SK-N-SH (cell line): ENCODE measurements at regions not wholly inside any gene's neighbourhood (a gene's known extent, or its start where the extent isn't known, plus 50 kb on each side); places are given as distances from the start of the nearest gene placed in this dataset.

Experiments
- CTCF ChIA-PET: fragments of 300-600, 350-600 bp; formaldehyde crosslinking; extraction: SDS; loops from one replicate; lab custom pipeline; 2021; lab: Yijun Ruan, JAX
- POLR2A ChIA-PET: fragments of 350-600 bp; sonication (Branson Sonifier 250); formaldehyde crosslinking; extraction: SDS; loops from one replicate; lab custom pipeline; 2020; ENCODE audit warnings: antibody characterized with exemption, inconsistent platforms; lab: Yijun Ruan, JAX
- DNase-seq: peaks from one replicate; pipeline ENCODE4 v3.0.0; 2012
- H2AFZ ChIP-seq: fragments of 200-600 bp; sonication (generic); 2 replicates; pipeline ENCODE4 v1.8.1; 2016; ENCODE audit warnings: antibody characterized with exemption, mild to moderate bottlenecking, low read depth
- H3F3A ChIP-seq: fragments of 200-600 bp; sonication (generic); replicated peaks from 2 replicates; pipeline ENCODE3; 2016; ENCODE audit warnings: antibody characterized with exemption, mild to moderate bottlenecking; ENCODE audit not compliant: insufficient read depth
- H3K27ac ChIP-seq, 2 experiments: fragments of 200-500 bp in 1 of 2; fragments of 200-600 bp in 1 of 2; sonication (Bioruptor generic) in 1 of 2; sonication (generic), shearing (Covaris generic) in 1 of 2; 2 replicates each; pipeline versions ENCODE4 v1.5.1 to v1.6.1; 2014 to 2016; ENCODE audit warnings: low read depth in 2 of 2, inconsistent platforms in 1 of 2, low read length in 1 of 2, mild to moderate bottlenecking in 1 of 2, mixed read lengths in 1 of 2
- H3K27me3 ChIP-seq: fragments of 200-600 bp; sonication (generic), shearing (Covaris generic); 2 replicates; pipeline ENCODE4 v1.6.1; 2016; ENCODE audit warnings: mixed run types; ENCODE audit not compliant: insufficient read depth
- H3K36me3 ChIP-seq, 2 experiments: fragments of 200-500 bp in 1 of 2; fragments of 200-600 bp in 1 of 2; sonication (Bioruptor generic) in 1 of 2; sonication (generic) in 1 of 2; replicated peaks in 1 of 2; 2 replicates each; pipeline versions ENCODE3 to v1.5.1; 2014 to 2016; ENCODE audit warnings: low read length in 1 of 2, mild to moderate bottlenecking in 1 of 2; ENCODE audit not compliant: insufficient read depth in 2 of 2, control insufficient read depth in 1 of 2
- H3K4me1 ChIP-seq, 2 experiments: fragments of 200-500 bp in 1 of 2; fragments of 200-600 bp in 1 of 2; sonication (Bioruptor generic) in 1 of 2; sonication (generic), shearing (Covaris generic) in 1 of 2; 2 replicates each; pipeline versions ENCODE4 v1.5.1 to v1.6.1; 2014 to 2016; ENCODE audit warnings: low read depth in 1 of 2, low read length in 1 of 2, mixed run types in 1 of 2; ENCODE audit not compliant: insufficient read depth in 2 of 2, control insufficient read depth in 1 of 2
- H3K4me2 ChIP-seq: fragments of 200-600 bp; sonication (generic), shearing (Covaris generic); 2 replicates; pipeline ENCODE4 v1.6.1; 2017; ENCODE audit warnings: mixed run types
- H3K4me3 ChIP-seq, 2 experiments: fragments of 200-500 bp in 1 of 2; fragments of 200-600 bp in 1 of 2; sonication (Bioruptor generic) in 1 of 2; sonication (generic), shearing (Covaris generic) in 1 of 2; 2 replicates each; pipeline versions ENCODE4 v1.5.1 to v1.8.1; 2014 to 2016; ENCODE audit warnings: low read depth in 2 of 2, inconsistent platforms in 1 of 2, low read length in 1 of 2, mild to moderate bottlenecking in 1 of 2, mixed read lengths in 1 of 2, moderate library complexity in 1 of 2
- H3K79me2 ChIP-seq: fragments of 200-600 bp; sonication (generic); 2 replicates; pipeline ENCODE4 v1.8.1; 2017; ENCODE audit warnings: mild to moderate bottlenecking; ENCODE audit not compliant: insufficient read depth
- H3K9ac ChIP-seq: fragments of 200-600 bp; sonication (generic); 2 replicates; pipeline ENCODE4 v1.6.1; 2017; ENCODE audit warnings: mixed run types
- H3K9me2 ChIP-seq: fragments of 200-600 bp; sonication (generic); 2 replicates; pipeline ENCODE4 v1.6.1; 2017; ENCODE audit warnings: mixed run types
- H3K9me3 ChIP-seq: fragments of 200-600 bp; sonication (generic); 2 replicates; pipeline ENCODE4 v1.6.1; 2017; ENCODE audit warnings: mixed run types, mild to moderate bottlenecking, moderate library complexity
- H4K20me1 ChIP-seq: fragments of 200-600 bp; sonication (generic); 2 replicates; pipeline ENCODE4 v1.6.1; 2017; ENCODE audit warnings: mild to moderate bottlenecking, mixed run types; ENCODE audit not compliant: insufficient read depth
- CHD2 ChIP-seq: fragments of 150-350 bp; IDR thresholded peaks from 2 replicates; pipeline ENCODE4 v1.6.1; 2018; ENCODE audit warnings: low read length; ENCODE audit not compliant: partially characterized antibody
- EP300 ChIP-seq, 2 experiments: IDR thresholded peaks; 2 replicates each; pipeline versions ENCODE4 v1.4.0 to v1.6.1; 2012; ENCODE audit warnings: borderline replicate concordance in 1 of 2, low read depth in 1 of 2, low read length in 1 of 2
- FOSL2 ChIP-seq: IDR thresholded peaks from 2 replicates; pipeline ENCODE4 v1.4.0; 2012; ENCODE audit warnings: low read depth, mild to moderate bottlenecking, moderate library complexity, borderline replicate concordance
- FOXJ3 ChIP-seq: sonication (generic); formaldehyde crosslinking; IDR thresholded peaks from 2 replicates; pipeline ENCODE4 v1.5.1; 2020; ENCODE audit warnings: mild to moderate bottlenecking, missing genetic modification reagents
- FOXM1 ChIP-seq: IDR thresholded peaks from 2 replicates; pipeline ENCODE4 v1.4.0; 2012; ENCODE audit warnings: low read depth, mild to moderate bottlenecking
- GABPA ChIP-seq: IDR thresholded peaks from 2 replicates; pipeline ENCODE4 v1.4.0; 2012; ENCODE audit warnings: low read depth, mild to moderate bottlenecking
- GATA2 ChIP-seq: sonication (generic); formaldehyde crosslinking; IDR thresholded peaks from 2 replicates; pipeline ENCODE4 v1.5.0; 2020; ENCODE audit warnings: mild to moderate bottlenecking, missing genetic modification reagents
- JUND ChIP-seq: IDR thresholded peaks from 2 replicates; pipeline ENCODE4 v1.4.0; 2012
- MEF2A ChIP-seq: IDR thresholded peaks from 2 replicates; pipeline ENCODE4 v1.4.0; 2012; ENCODE audit warnings: low read depth, borderline replicate concordance
- NFIC ChIP-seq: IDR thresholded peaks from 2 replicates; pipeline ENCODE4 v1.4.0; 2012; ENCODE audit warnings: borderline replicate concordance
- NRF1 ChIP-seq: IDR thresholded peaks from 2 replicates; pipeline ENCODE4 v1.6.1; 2012; ENCODE audit warnings: low read depth, mild to moderate bottlenecking, low read length
- RAD21 ChIP-seq: IDR thresholded peaks from 2 replicates; pipeline ENCODE4 v1.6.1; 2012; ENCODE audit warnings: mild to moderate bottlenecking, low read length
- RFX5 ChIP-seq: IDR thresholded peaks from 2 replicates; pipeline ENCODE4 v1.6.1; 2012; ENCODE audit warnings: mild to moderate bottlenecking, improper control_type of control experiment, low read length
- RXRA ChIP-seq: IDR thresholded peaks from 2 replicates; pipeline ENCODE4 v1.4.0; 2012; ENCODE audit warnings: low read depth, mild to moderate bottlenecking, borderline replicate concordance
- TCF12 ChIP-seq: IDR thresholded peaks from 2 replicates; pipeline ENCODE4 v1.4.0; 2012
- YY1 ChIP-seq: IDR thresholded peaks from 2 replicates; pipeline ENCODE4 v1.4.0; 2012; ENCODE audit warnings: low read depth, mild to moderate bottlenecking
- WGBS: methylation state at CpG from one replicate; pipeline ENCODE4 v1.1.6; 2017; ENCODE audit warnings: low lambda C conversion rate; 5-methylcytosine and 5-hydroxymethylcytosine counted together
- TF ChIP-seq, protein P1 (sequence below): fragments of 200-600 bp; sonication (generic); IDR thresholded peaks from 2 replicates; pipeline ENCODE4 v1.6.1; 2017; ENCODE audit warnings: antibody characterized with exemption, mild to moderate bottlenecking, moderate library complexity
- TF ChIP-seq, protein P2 (sequence below): IDR thresholded peaks from 2 replicates; pipeline ENCODE4; 2012
- TF ChIP-seq, protein P3 (sequence below): fragments of 150-350 bp; IDR thresholded peaks from 2 replicates; pipeline ENCODE4 v1.6.1; 2017; ENCODE audit warnings: antibody characterized with exemption, low read length, low read depth, borderline replicate concordance

DNA sequence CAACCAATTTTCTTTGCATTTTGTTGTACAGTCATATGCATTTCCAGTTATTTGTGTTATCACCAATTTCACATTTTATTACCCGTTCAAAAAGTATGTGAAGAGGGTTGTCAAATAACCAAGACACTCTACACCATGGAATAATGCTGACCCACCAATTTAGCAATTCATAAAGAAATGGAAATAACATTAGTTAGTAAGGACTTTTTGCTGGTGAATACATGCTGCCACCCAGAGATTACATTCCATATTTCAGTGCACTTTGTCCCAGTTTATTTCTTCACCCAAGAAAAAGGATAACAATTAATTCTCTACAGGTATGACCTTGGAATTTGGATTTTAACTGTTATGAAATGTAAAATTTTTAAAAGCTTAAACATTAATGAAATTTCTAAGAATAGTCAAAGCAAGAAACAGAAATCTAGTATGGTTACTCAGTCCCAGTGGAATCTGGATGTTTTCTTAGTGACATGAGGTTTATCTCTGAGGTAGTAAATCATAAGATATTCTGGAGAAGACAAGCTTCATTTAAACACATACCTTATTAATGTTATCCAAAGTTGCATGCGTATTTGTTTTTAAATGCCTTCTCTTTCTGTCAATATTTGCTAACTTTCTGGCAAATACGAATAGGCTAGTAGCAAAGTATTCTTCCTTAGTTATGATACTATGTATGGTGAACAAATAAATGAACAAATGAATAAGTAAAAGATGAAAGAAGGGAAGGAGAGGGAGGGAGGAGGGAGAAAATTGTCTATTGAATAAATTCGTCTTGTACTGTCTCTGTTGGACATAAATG lies 100.6 kb downstream of the CETN3 start:
- CTCF ChIA-PET = no interaction called here
- no peaks in the 10 kb centered on the region for H3K36me3 ChIP-seq
- no peak overlapping the region for H3K4me3 ChIP-seq
- H2AFZ ChIP-seq = no peak overlapping the region
- no peak overlapping the region for H3K4me2 ChIP-seq
- no peaks in the 10 kb centered on the region for H3K27me3 ChIP-seq
- H3K9ac ChIP-seq = no peak overlapping the region
- H3K27ac ChIP-seq = no peak overlapping the region
- 46% methylated on average over 4 of the region's 4 CpGs for WGBS
- no peaks in the 10 kb centered on the region for H4K20me1 ChIP-seq
- no peak for DNase-seq
- H3F3A ChIP-seq = no peaks in the 10 kb centered on the region
- POLR2A ChIA-PET = no interaction called here
- H3K9me2 ChIP-seq = no peaks in the 10 kb centered on the region
- no peaks in the 10 kb centered on the region; a peak in 1 of 4 replicates for H3K4me1 ChIP-seq
- no peaks in the 10 kb centered on the region for H3K9me3 ChIP-seq
- H3K79me2 ChIP-seq = no peaks in the 10 kb centered on the region
- TF ChIP-seq FOXM1 = no peak
- TF ChIP-seq RAD21 = 0 out of 2 replicates have a peak, but pooled peaks have one; percentile 22

DNA sequence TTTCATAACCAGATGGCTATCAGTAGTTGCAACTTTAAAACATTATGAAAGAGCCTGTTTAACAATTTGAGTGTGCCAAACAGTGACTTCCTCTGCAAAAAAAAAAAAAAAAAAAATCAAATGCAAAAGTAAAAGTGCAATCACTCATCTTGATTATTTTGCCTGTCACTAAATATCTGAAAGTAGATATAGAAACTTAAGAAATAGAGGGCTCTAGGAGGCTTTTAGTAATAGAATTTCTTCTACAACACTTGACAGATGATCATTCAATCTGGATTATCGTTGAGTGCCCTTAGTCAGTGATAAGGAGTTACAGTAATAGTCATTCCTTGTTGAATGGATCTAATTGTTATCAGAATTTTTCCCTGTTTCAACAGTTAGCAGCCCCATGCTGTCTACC lies 101.8 kb downstream of the CETN3 start:
- no peak overlapping the region for H3K4me2 ChIP-seq
- TF ChIP-seq FOXM1 = no peak
- TF ChIP-seq MEF2A = no peak
- no peak for TF ChIP-seq FOSL2
- no peak for TF ChIP-seq NFIC
- TF ChIP-seq FOXJ3 = no peak
- TF ChIP-seq CHD2 = no peak
- TF ChIP-seq RFX5 = no peak
- TF ChIP-seq GATA2 = no peak
- TF ChIP-seq, protein P1, sequence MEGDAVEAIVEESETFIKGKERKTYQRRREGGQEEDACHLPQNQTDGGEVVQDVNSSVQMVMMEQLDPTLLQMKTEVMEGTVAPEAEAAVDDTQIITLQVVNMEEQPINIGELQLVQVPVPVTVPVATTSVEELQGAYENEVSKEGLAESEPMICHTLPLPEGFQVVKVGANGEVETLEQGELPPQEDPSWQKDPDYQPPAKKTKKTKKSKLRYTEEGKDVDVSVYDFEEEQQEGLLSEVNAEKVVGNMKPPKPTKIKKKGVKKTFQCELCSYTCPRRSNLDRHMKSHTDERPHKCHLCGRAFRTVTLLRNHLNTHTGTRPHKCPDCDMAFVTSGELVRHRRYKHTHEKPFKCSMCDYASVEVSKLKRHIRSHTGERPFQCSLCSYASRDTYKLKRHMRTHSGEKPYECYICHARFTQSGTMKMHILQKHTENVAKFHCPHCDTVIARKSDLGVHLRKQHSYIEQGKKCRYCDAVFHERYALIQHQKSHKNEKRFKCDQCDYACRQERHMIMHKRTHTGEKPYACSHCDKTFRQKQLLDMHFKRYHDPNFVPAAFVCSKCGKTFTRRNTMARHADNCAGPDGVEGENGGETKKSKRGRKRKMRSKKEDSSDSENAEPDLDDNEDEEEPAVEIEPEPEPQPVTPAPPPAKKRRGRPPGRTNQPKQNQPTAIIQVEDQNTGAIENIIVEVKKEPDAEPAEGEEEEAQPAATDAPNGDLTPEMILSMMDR = no peak
- no peak for TF ChIP-seq NRF1
- no peak for TF ChIP-seq GABPA
- TF ChIP-seq, protein P2, sequence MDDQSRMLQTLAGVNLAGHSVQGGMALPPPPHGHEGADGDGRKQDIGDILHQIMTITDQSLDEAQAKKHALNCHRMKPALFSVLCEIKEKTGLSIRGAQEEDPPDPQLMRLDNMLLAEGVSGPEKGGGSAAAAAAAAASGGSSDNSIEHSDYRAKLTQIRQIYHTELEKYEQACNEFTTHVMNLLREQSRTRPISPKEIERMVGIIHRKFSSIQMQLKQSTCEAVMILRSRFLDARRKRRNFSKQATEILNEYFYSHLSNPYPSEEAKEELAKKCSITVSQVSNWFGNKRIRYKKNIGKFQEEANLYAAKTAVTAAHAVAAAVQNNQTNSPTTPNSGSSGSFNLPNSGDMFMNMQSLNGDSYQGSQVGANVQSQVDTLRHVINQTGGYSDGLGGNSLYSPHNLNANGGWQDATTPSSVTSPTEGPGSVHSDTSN = no peak
- TF ChIP-seq JUND = no peak
- TF ChIP-seq YY1 = no peak
- no peak for TF ChIP-seq RXRA
- TF ChIP-seq TCF12 = no peak
- no peak for TF ChIP-seq EP300 (IDR thresholded peaks at IDR 0.05; ENCODE audit: borderline replicate concordance in 1 of 2, low read depth in 1 of 2, low read length in 1 of 2)
- TF ChIP-seq, protein P3, sequence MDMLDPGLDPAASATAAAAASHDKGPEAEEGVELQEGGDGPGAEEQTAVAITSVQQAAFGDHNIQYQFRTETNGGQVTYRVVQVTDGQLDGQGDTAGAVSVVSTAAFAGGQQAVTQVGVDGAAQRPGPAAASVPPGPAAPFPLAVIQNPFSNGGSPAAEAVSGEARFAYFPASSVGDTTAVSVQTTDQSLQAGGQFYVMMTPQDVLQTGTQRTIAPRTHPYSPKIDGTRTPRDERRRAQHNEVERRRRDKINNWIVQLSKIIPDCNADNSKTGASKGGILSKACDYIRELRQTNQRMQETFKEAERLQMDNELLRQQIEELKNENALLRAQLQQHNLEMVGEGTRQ = no peak
- no peaks in the 10 kb centered on the region for H3K79me2 ChIP-seq
- no peaks in the 10 kb centered on the region for H3K27me3 ChIP-seq
- DNase-seq = no peak
- no peaks in the 10 kb centered on the region for H3K9me2 ChIP-seq
- no peaks in the 10 kb centered on the region for H3K36me3 ChIP-seq
- no peaks in the 10 kb centered on the region for H3F3A ChIP-seq
- POLR2A ChIA-PET = no interaction called here
- no peaks in the 10 kb centered on the region for H4K20me1 ChIP-seq
- H2AFZ ChIP-seq = no peak overlapping the region
- 21% methylated on average over 1 of the region's 1 CpG for WGBS
- H3K9me3 ChIP-seq = no peaks in the 10 kb centered on the region
- H3K4me1 ChIP-seq = no peaks in the 10 kb centered on the region; a peak in 1 of 4 replicates
- H3K27ac ChIP-seq = no peak overlapping the region
- CTCF ChIA-PET = interaction anchor here (1.3 kb wide), 1 partner anchor 13 kb away, joined by 3 read pairs; no protein-coding TSS in a partner anchor
- no peak overlapping the region for H3K9ac ChIP-seq
- H3K4me3 ChIP-seq = no peak overlapping the region
